ENCODE measurements at regions not wholly inside any gene's neighbourhood (a gene's known extent, or its start where the extent isn't known, plus 50 kb on each side); places are given as distances from the start of the nearest gene placed in this dataset.

GRCh38 chr15:31474059-31474868, 147.6 kb downstream of the KLF13 start:
- no peak for DNase-seq

- no peak for DNase-seq
Measured at GRCh38 chr15:31476236-31476810, 149.7 kb downstream of the KLF13 start.

GRCh38 chr15:31476866-31477265, 150.2 kb downstream of the KLF13 start:
- DNase-seq = no peak

- DNase-seq = no peak
Measured at GRCh38 chr15:31477301-31477700, 150.7 kb downstream of the KLF13 start.

GRCh38 chr15:31477851-31478701, 151.4 kb downstream of the KLF13 start:
- no peak for DNase-seq

DNA sequence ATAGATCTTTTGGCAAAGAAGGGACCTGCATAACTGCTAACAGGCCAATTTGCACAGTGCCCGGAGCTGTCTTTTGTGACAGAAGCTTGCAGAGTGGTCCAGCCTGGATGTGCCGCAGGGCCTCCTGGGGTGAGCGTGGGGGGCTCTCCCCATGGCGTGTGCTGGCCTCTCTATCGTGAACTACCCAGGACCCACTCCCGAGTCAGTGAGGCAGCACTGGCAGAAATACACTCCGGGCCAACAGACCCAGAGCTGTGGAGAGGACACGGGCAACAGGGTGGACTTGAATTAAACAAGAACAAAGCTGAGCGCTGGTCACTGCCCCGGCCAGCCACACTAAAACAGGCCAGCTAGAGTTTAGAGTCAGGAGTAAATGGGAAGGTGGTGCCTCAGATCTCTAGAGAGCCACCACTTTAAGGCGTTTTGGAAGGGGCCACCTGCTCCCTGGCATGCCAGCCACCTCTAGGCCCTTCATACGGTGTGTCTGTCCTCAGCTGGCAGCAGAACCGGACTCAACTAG, 152.1 kb downstream of the KLF13 start:
- no peak for DNase-seq

DNA sequence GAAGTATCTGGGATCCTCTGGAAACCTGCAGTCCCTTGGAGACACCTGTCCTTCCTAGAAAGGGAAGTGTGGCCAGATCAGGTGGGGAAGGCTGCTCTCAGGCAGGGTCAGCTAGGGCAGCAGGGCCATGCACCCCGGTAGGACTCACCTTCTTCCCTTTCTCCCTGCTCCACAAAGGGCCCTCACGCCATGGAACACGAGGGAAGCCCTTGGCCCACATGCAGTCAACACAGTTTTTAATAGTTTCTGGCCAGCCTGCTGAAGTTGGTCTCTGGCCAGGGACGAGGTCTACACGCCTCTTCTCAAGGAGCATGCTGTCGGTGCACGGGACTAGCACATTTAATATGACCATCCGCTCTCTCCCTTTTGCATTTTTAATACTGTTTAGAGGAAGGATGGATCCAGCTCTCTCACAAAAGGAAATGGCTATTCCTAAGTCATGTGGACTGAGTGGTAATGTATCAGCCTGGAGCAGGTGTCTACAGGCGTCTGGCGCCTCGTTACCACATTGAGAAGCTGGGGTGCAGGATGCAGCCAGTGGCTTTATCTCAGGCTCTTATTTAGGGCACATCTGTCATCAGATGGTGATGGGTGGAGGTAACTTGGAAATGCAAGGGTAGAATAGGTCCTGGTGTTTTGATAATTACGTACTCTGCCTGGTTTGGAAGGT, 153.9 kb downstream of the KLF13 start:
- DNase-seq = no peak

- DNase-seq = no peak
Measured at GRCh38 chr15:31481142-31481541, 154.5 kb downstream of the KLF13 start.

- DNase-seq = no peak
Measured at GRCh38 chr15:31482122-31482922, 155.7 kb downstream of the KLF13 start.

GRCh38 chr15:31483053-31483985, 156.7 kb downstream of the KLF13 start:
- DNase-seq = no peak

- DNase-seq = no peak
Measured at GRCh38 chr15:31483986-31484951, 157.6 kb downstream of the KLF13 start.

DNA sequence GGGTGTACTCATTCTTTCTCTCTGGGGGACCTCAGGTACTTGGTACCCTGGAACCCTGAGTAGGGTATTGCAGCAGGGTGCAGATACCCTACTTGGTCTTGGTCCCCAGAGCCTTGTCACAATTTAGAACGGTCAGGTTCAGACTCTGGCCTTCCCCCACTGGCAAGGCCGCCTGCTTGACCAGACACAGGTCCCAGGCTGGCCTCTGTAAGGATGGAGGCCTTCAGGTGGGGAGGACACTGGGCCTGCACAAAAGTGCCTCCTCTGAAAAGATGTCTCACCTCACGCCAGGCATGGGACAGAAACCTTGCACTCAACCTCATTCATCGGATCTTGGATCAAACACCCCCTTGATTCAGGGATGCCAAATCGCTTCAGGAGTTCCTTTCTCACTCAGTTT, 158.4 kb downstream of the KLF13 start:
- DNase-seq = no peak

- DNase-seq = no peak
Measured at GRCh38 chr15:31485431-31485830, 158.8 kb downstream of the KLF13 start.

DNA sequence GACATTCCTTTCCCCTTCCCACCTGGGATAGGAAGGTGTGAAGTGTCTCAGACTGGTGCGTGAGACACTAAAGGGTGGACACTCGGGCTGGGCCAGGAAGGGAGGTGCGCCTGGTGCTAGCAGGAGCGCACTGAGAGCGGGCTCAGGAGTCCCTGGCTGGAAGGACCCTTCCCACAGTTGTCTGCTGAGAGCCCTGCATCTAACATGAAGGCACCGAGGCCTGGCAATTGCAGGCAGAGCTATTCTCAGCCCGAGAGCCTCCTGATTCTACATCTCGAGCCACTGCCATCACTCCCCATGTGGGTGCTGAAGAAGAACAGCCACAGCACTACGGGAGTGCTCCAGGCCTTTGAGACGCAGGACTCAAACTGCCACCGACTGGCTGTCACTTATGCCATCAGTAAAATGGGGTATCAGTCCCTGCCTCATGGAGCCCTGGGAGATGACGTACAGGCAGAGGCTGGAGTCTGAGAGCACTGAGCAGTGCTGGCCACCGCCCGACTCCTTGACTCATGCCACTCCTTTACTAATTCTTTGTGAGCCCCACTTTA, 159.4 kb downstream of the KLF13 start:
- no peak for DNase-seq

DNA sequence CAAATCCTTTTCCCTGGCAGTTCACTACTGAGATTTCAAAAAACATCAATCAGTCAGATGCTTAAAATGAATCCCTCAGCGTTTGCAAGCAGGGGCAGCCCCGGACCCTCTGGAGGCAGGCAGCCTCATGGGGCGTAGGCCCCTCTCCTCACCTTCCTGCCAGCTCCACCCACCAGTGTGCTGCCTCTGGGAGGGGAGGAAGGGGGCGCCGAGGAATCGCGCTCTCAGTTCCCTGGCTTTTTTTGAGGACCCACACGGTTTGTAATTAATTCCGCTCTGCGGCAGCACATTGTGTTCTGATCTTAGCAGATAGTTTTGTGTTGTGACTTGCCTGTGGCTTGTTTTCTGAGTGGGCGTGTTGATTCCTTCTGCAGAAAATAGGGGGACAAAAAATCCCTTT, 159.9 kb downstream of the KLF13 start:
- no peak for DNase-seq

DNA sequence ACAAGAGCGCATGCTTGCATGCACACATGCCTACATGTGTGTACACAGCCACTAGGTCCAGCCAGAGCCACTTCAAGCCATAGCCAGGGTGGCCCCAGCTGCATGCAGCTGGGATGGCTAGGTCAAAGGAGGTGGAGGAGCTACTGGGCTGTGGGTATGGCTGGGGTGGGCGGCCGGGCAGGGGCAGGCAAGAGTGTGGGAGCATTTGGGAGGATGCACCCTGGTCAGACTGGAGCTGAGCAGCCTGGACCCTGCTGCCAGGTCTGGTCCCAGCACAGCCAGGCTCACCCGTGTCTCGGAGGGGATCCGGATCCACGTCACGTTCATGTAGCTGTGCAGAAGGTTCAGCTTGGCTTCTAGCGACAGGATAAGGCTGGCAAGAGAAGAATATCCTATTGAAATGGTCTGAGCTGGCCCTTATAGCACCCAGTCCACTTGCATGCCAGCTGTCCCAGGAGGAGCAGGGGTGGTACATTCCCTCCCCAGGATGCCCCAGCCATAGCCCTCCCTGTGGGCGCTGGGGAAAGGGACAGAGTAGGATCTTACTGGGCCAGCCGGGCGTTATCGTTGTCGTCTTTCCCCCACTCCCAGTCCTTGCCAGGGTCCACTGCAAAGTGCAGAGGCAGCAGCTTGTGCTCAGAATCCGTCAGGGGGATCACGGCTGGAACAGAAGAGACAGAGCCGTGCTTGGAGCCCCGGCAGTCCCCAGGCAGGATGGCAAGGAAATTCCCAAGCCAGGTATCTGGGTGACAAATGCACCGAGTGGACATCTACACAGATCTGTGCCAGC, 160.5 kb downstream of the KLF13 start:
- DNase-seq = no peak

GRCh38 chr15:31487811-31488436, 161.3 kb downstream of the KLF13 start:
- no peak for DNase-seq
